ENCODE measurements at regions not wholly inside any gene's neighbourhood (a gene's known extent, or its start where the extent isn't known, plus 50 kb on each side); places are given as distances from the start of the nearest gene placed in this dataset.

GRCh38 chr4:160143574-160143973, 1040.7 kb downstream of the RAPGEF2 start:
- Histone ChIP-seq H3K4me3 (ENCODE audit: low read depth in 2 of 2, low read length in 2 of 2) (no peak overlapping the region), H3K9me3 (ENCODE audit: control insufficient read depth, insufficient read depth, low read depth, low read length) (no peaks in the 10 kb centered on the region), H3K36me3 (ENCODE audit: control insufficient read depth, insufficient read depth, low read length) (no peaks in the 10 kb centered on the region), H3K27ac (ENCODE audit: low read length) (no peak overlapping the region), H3K27me3 (ENCODE audit: control insufficient read depth, insufficient read depth, low read length) (no peaks in the 10 kb centered on the region), H3K4me1 (ENCODE audit: control insufficient read depth, insufficient read depth, low read length) (no peaks in the 10 kb centered on the region)
- POLR2A ChIA-PET = no interaction called here
- no peak for ATAC-seq
- in situ Hi-C loops (cut with HindIII; ENCODE audit: low pct_unique_long_range_greater_than_20kb, low sequenced_read_pairs) = no loop called here
- no peak for TF ChIP-seq POLR2AphosphoS5 (IDR thresholded peaks at IDR 0.05; ENCODE audit: low read depth, low read length)
- no peak for TF ChIP-seq REST (IDR thresholded peaks at IDR 0.05; ENCODE audit: insufficient read depth in 1 of 2, low read depth in 2 of 2, low read length in 1 of 2)
- no peak for TF ChIP-seq SIN3A (IDR thresholded peaks at IDR 0.05; ENCODE audit: borderline replicate concordance, insufficient read depth, low read depth, low read length)
- TF ChIP-seq TCF7L2 (IDR thresholded peaks at IDR 0.05; ENCODE audit: low read depth, low read length) = no peak
- no peak for TF ChIP-seq CTCF (IDR thresholded peaks at IDR 0.05)
- no TSS peak for BruUV-seq (replicated peaks)
- CTCF ChIA-PET = no interaction called here
- intact Hi-C loops (cut with micrococcal nuclease; ENCODE audit: unreplicated experiment) = no loop called here
- no peak for DNase-seq (ENCODE audit: low read depth, low spot score)

- Histone ChIP-seq H3K9me3 (ENCODE audit: control insufficient read depth, insufficient read depth, low read depth, low read length) (no peaks in the 10 kb centered on the region), H3K36me3 (ENCODE audit: control insufficient read depth, insufficient read depth, low read length) (no peaks in the 10 kb centered on the region), H3K4me3 (ENCODE audit: low read depth in 2 of 2, low read length in 2 of 2) (no peak overlapping the region), H3K27ac (ENCODE audit: low read length) (no peak overlapping the region), H3K4me1 (ENCODE audit: control insufficient read depth, insufficient read depth, low read length) (no peaks in the 10 kb centered on the region), H3K27me3 (ENCODE audit: control insufficient read depth, insufficient read depth, low read length) (no peaks in the 10 kb centered on the region)
- ATAC-seq (no peak), DNase-seq (ENCODE audit: low read depth, low spot score) (no peak)
- no TSS peak for BruUV-seq (replicated peaks)
- CTCF ChIA-PET = no interaction called here
- intact Hi-C loops (cut with micrococcal nuclease; ENCODE audit: unreplicated experiment) = no loop called here
- no peak for TF ChIP-seq CTCF (IDR thresholded peaks at IDR 0.05)
- TF ChIP-seq POLR2AphosphoS5 (IDR thresholded peaks at IDR 0.05; ENCODE audit: low read depth, low read length) = no peak
- TF ChIP-seq TCF7L2 (IDR thresholded peaks at IDR 0.05; ENCODE audit: low read depth, low read length) = no peak
- TF ChIP-seq REST (IDR thresholded peaks at IDR 0.05; ENCODE audit: insufficient read depth in 1 of 2, low read depth in 2 of 2, low read length in 1 of 2) = no peak
- TF ChIP-seq SIN3A (IDR thresholded peaks at IDR 0.05; ENCODE audit: borderline replicate concordance, insufficient read depth, low read depth, low read length) = no peak
- POLR2A ChIA-PET = interaction anchor here (0.5 kb wide), 1 partner anchor 1298 kb away, joined by 3 read pairs; no protein-coding TSS in a partner anchor
- in situ Hi-C loops (cut with HindIII; ENCODE audit: low pct_unique_long_range_greater_than_20kb, low sequenced_read_pairs) = no loop called here
Observed at GRCh38 chr4:160159457-160159856, 1056.6 kb downstream of the RAPGEF2 start.

Measured in Panc1 (cell line).